ENCODE measurements at regions not wholly inside any gene's neighbourhood (a gene's known extent, or its start where the extent isn't known, plus 50 kb on each side); places are given as distances from the start of the nearest gene placed in this dataset.

- DNase-seq (ENCODE audit: low read depth, low spot score) (no peak), FAIRE-seq (no peak)
- no peaks in the 10 kb centered on the region for H3K27me3 ChIP-seq (ENCODE audit: control insufficient read depth in 2 of 2, insufficient read depth in 2 of 2, low read length in 2 of 2)
- no peak overlapping the region for H3K9ac ChIP-seq (replicated peaks; ENCODE audit: extremely low read depth, insufficient read depth, low read length)
- ChIA-PET CTCF (no interaction called here), POLR2A (no interaction called here)
- H4K20me1 ChIP-seq (replicated peaks; ENCODE audit: control insufficient read depth, extremely low read depth, insufficient read depth, low read length): no peaks in the 10 kb centered on the region
- dilution Hi-C loops (cut with MboI; ENCODE audit: extremely low pct_ligation_motif_present, low sequenced_read_pairs) (no loop called here), intact Hi-C loops (cut with micrococcal nuclease) (no loop called here)
- no peak overlapping the region for H3K4me3 ChIP-seq (replicated peaks in 1 of 3; ENCODE audit: insufficient read depth in 1 of 3, low read depth in 1 of 3, low read length in 3 of 3)
- H3K4me1 ChIP-seq (ENCODE audit: control insufficient read depth, extremely low read depth, insufficient read depth, low read length): no peaks in the 10 kb centered on the region
- no peaks in the 10 kb centered on the region for H3K9me1 ChIP-seq (replicated peaks; ENCODE audit: control insufficient read depth, extremely low read depth, insufficient read depth, low read length)
- H2AFZ ChIP-seq (ENCODE audit: low read depth, low read length): no peak overlapping the region
- H3K9me3 ChIP-seq (replicated peaks; ENCODE audit: control insufficient read depth, insufficient read depth, low read length): no peaks in the 10 kb centered on the region
- TF ChIP-seq GATA2 (IDR thresholded peaks at IDR 0.05; ENCODE audit: insufficient read depth, insufficient read length, low read depth, low read length) (no peak), CTCF (IDR thresholded peaks at IDR 0.05; ENCODE audit: extremely low read depth in 1 of 2, insufficient read depth in 1 of 2, low read depth in 1 of 2, low read length in 2 of 2) (no peak), JUN (IDR thresholded peaks at IDR 0.05; ENCODE audit: borderline replicate concordance, insufficient read depth, insufficient read length, low read depth) (no peak), EZH2 (IDR thresholded peaks at IDR 0.05; ENCODE audit: borderline replicate concordance, low read depth, low read length, severe bottlenecking) (no peak), POLR2A (IDR thresholded peaks at IDR 0.05; ENCODE audit: low read depth, low read length) (no peak), FOS (IDR thresholded peaks at IDR 0.05; ENCODE audit: borderline replicate concordance, insufficient read depth, low read length) (no peak), POLR2AphosphoS5 (IDR thresholded peaks at IDR 0.05; ENCODE audit: insufficient read depth, low read depth, low read length) (no peak), MAX (IDR thresholded peaks at IDR 0.05; ENCODE audit: insufficient read depth, insufficient read length) (no peak), MYC (IDR thresholded peaks at IDR 0.05; ENCODE audit: low read depth, low read length) (no peak)
- H3K79me2 ChIP-seq (ENCODE audit: control insufficient read depth, insufficient read depth, low read length): no peaks in the 10 kb centered on the region
- no peak overlapping the region for H3K27ac ChIP-seq (ENCODE audit: insufficient read depth, low read depth, low read length)
- H3K4me2 ChIP-seq (ENCODE audit: insufficient read depth, low read length): no peak overlapping the region
- no peaks in the 10 kb centered on the region for H3K36me3 ChIP-seq (ENCODE audit: control insufficient read depth in 2 of 2, extremely low read depth in 1 of 2, insufficient read depth in 2 of 2, low read length in 2 of 2)
- BruUV-seq (replicated peaks): no TSS peak
Measured at GRCh38 chr14:82091097-82091496, 557.4 kb upstream of the SEL1L start.
